SIG-M5 treated with dmso at 0.1 percent for 504 hours (cell line): ENCODE measurements at regions not wholly inside any gene's neighbourhood (a gene's known extent, or its start where the extent isn't known, plus 50 kb on each side); places are given as distances from the start of the nearest gene placed in this dataset.

Experiments used
- DNase-seq: peaks from one replicate; lab custom pipeline; 2025; ENCODE audit not compliant: unreplicated experiment; lab: John Stamatoyannopoulos, UW

DNA sequence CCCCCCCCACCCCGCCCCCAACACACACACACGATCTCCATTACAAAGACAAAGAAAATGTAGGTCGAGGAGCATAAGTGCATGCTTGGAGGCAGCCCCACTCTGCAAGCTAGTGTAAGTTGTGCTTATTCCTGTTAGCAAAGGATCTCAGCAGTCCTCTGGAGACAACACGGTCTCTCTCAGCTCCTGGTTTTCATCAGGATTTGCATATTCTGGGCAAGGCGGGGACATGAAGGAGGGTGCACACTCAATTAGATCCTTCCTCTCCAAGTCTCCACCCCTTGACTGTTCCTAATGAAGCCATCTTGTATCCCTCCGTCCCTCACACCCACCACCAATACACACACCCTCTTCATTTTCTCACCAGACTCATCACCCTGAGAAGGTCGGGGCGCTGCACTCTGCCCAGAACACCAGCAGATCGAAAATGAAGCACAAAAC is 63.8 kb downstream of the MRPL46 start:
- DNase-seq = no peak

DNA sequence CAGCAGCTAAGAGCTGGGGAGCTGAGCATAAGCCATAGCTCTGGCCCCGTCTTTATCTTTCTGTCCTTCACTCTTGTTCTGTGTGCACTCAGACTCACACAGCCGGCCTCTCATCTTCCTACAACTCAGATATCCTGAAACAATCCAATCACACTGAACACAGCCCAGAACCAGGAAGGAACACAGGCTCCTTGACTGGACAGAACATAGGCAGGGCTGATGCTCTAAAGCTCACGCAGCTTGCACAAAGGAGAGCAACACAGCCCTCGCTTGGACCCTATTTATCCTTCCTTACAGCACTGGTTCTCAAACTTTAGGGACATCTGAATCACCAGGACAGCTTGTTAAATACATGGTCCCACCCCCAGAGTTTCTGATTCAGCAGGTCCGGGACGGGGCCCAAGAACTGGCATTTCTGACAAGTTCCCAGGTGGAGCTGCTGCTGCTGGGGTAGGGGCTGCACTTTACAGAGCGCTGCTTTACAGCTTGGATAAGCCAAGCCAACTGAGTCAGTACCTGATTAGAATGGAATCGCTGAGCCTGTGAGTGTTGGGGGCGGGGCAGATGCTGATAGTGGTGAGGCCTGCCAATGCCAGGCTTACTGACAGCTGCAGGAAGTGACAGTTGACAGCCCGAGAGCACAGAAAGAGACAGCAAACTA is 65.1 kb downstream of the MRPL46 start:
- no peak for DNase-seq

GRCh38 chr15:88401251-88401995 is 65.8 kb downstream of the MRPL46 start:
- no peak for DNase-seq

DNA sequence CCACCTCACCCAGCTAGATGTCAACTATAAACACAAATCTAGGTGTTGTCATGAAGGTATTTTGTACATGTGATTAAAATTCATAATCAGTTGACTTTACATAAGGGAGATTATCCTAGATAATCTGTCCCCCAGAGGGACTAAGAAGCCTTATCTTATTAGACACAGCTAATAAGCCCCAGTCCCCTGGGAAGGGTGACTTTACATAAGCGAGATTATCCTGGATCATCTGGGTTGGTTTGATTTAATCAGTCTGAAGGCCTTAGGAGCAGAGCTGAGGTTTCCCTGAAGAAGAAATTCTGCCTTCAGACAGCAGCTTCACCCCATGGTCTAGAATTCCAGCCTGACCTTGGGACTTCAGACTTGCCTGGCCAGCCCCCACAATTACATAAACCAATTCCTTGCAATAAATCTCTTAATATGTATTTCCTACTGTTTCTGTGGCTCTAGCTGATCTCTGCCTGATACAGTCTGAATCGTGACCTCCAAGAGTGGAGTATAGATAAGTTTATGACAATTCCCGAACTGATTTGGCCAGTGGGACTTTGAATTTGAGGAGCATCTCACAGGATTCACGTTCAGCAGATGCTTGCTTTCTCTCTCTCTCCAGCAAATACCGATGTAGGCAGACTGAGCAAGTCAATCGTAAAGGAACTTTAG is 66.5 kb downstream of the MRPL46 start:
- no peak for DNase-seq

- DNase-seq = no peak
Measured at GRCh38 chr15:88400084-88400483, 67.1 kb downstream of the MRPL46 start.

- DNase-seq = no peak
Measured at GRCh38 chr15:88399021-88399685, 68.0 kb downstream of the MRPL46 start.

GRCh38 chr15:88398011-88398410 is 69.2 kb downstream of the MRPL46 start:
- no peak for DNase-seq

GRCh38 chr15:88397506-88397905 is 69.7 kb downstream of the MRPL46 start:
- no peak for DNase-seq

DNA sequence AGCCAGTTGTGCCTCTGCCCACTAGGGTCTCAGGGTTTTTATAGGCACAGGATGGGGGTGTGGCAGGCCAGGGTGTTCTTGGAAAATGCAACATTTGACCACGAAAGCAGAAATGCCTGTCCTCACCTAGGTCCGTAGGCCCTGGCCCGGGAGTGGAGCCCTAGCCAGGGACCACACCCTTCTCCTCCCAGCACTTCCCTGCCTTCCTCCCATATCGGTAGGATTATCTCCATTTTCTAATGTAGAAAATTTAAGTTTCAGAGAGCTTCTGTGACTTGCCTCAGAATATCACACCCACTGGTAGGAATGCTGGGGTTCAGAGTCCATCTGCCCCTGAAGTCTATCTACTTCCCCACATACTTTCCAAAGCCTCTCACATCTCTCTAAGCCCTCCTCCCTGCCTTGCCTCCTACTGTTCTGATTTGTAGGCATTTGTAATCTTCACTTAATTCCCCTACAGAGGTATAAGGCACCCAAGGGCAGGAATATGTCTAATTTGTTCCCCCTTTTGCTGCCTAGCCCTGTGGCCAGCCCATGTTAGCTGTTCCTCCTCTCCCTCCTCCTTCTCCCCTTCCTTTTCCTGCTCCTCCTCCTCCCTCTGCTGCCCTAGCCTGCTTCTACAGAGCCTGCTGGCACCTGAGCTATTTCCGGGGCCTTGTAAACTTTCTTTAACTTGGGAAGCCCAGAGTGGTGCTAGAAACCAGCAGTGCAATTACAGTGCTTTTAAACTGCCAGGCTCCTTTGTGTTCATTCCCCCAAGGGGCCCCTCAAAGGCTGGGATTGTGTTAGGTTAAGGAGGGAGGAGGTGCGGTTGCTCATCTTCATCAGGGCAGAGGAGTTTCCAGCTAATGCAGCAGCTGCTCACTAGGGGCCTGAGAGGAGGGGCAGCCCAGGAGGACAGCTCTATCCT is 71.1 kb downstream of the MRPL46 start:
- no peak for DNase-seq

GRCh38 chr15:88395241-88395640 is 71.9 kb downstream of the MRPL46 start:
- no peak for DNase-seq

- no peak for DNase-seq
Measured at GRCh38 chr15:88394553-88395145, 72.5 kb downstream of the MRPL46 start.

DNA sequence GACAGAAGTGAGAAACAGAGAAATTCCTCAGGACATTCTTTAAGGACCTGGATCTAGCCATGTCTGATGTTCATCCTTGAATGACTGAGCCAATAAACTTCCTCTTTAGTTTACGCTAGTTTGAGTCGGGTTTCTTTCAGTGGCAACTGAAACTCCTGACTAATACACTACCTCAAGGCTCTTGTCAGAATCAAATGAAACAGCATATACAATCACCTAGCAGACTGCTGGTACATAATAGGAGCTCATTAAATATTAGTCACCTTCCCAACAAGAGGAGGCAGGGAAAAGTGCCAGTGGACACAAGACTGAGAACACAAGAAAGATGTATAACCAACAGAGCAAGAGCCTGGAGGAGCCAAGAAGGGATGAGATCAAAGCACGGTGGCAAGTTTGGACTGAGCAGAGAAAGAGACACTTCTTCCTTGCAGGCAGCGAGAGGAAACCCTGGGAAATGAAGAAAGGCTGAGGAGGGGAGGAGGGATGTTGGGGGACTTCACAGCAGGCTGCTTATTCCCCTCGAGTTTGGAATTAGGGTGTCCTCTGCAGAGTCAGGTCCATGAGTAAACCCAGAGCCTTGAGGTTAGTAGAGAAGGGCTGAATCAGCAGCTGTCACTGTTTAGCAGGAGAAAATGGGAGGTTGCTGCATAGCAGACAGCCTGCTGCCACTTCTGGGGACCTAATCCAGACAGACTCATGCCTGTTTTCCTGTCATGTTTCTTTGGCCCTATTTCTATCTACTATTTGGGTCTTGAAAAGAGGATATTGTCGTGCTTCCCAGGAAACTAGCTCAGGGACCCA is 73.3 kb downstream of the MRPL46 start:
- DNase-seq = no peak

DNA sequence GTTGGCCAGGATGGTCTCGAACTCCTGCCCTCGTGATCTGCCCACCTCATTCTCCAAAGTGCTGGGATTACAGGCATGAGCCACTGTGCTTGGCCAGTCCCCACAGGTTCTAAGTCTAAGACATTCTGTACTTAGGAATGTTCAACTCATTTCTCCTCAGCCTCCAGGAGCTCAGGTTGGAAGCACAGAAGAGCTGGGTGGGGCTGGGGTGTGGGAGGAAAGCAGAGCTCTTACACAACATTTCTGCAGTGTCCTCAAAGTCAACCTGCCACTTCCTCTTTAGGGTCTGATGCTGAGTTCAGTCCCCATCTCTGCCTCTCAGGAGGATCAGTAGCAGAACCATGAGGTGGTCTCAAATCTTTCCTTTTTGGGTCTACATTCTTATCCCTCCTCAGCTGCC is 75.5 kb downstream of the MRPL46 start:
- peak; percentile 66 for DNase-seq

DNA sequence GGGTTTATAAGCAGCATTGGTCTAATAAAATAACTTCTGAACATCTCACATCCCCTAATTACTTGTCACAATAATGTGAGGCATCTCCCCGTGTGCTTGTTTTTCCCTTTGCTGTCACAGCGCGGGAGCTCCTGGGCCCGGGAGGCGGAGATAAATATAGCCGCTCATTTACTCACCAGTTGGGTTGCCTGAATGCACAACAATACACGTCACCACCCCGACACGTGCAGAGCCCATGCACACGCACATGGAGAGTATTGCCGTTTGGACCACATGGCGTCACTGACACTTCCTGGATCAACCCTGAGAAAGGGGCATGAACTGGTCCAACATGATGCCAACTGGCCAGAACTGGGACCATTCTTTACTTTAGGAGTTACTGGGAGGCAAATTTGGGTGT is 76.2 kb downstream of the MRPL46 start:
- no peak for DNase-seq

DNA sequence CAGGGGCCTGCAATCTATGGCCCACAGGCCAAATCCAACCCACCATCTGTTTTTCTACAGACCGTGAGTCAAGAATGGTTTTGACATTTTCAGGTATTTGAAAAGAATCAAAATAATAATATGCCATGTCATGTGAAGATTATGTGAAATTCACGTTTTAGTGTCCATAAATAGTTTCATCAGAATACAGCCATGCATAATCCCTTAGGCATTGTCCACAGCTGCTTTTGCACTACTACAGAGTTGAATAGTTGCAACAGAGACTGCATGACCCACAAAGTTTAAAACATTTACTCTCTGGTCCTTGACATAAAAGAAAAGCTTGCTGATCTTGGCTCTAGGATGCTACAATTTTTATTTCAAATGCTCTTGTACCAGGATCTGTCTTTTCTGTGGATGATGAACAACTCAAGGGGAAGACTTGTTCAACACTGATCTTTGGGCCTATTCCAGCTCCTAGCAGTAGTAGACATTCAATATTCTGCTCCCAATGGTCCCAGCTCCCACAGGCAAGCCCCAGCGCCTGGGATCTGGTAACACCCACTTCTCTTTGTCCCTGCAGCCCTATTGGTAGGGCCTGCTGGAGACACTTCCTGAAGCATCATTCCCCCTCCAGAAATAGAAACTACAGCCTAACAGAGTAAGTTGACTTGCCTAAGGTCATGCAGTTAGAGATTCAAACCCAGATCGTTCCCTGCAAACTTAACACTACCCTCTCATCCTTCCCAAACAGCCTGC is 76.9 kb downstream of the MRPL46 start:
- no peak for DNase-seq

- DNase-seq = no peak
Measured at GRCh38 chr15:88389120-88389519, 78.1 kb downstream of the MRPL46 start.

GRCh38 chr15:88388686-88389085 is 78.5 kb downstream of the MRPL46 start:
- DNase-seq = no peak

- DNase-seq = no peak
Measured at GRCh38 chr15:88385078-88385700, 82.0 kb downstream of the MRPL46 start.
